OCI-M2 (cell line): ENCODE measurements at regions not wholly inside any gene's neighbourhood (a gene's known extent, or its start where the extent isn't known, plus 50 kb on each side); places are given as distances from the start of the nearest gene placed in this dataset.

Experiments used
- DNase-seq: peaks from one replicate; lab custom pipeline; 2025; ENCODE audit not compliant: unreplicated experiment; lab: John Stamatoyannopoulos, UW

DNA sequence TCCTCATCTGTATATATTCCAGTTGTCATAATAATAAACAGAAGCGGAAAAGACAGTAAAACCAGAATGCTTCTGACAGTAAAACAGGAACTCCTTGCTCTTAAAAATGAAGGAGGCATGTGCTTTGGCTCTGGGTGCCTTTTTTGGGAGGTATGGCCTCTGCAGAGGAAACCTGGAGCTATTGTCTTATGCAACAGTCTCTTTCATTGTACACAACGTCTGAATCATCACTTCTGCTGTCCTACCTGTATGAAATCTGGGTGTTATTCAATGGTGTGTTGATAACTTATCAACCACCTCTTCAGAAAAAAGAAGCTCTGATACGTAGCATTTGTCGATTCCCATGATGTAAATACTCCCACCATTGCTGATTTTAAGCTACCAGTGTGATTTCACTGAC is 64.8 kb downstream of the CDCA7 start:
- no peak for DNase-seq

DNA sequence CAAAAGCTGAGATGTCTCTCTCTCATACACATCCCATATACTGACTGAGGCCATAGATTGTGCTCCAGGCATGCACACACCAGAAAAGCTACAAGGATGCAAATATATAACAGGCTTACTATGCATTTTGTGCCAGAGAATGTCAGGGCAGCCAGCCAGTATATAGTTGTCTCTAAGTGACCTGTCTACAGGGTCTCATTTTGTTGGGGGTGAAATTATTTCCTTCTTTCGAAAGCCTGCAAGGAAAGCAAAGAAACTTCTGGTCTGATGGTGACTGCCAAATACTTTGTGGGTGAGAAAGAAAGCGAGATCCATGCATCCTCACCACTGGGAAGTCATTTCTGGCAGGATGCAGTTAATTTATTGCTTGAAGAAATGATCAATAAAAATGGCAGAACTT is 70.2 kb downstream of the CDCA7 start:
- no peak for DNase-seq

GRCh38 chr2:173427887-173428668 is 73.4 kb downstream of the CDCA7 start:
- DNase-seq: no peak

- no peak for DNase-seq
Observed at GRCh38 chr2:173431191-173431590, 76.5 kb downstream of the CDCA7 start.

- no peak for DNase-seq
Observed at GRCh38 chr2:173432049-173432754, 77.5 kb downstream of the CDCA7 start.

GRCh38 chr2:173434762-173435569 is 80.3 kb downstream of the CDCA7 start:
- no peak for DNase-seq

- DNase-seq: no peak
Observed at GRCh38 chr2:173435574-173435973, 80.9 kb downstream of the CDCA7 start.

- DNase-seq: no peak
Observed at GRCh38 chr2:173436088-173436487, 81.4 kb downstream of the CDCA7 start.

- no peak for DNase-seq
Observed at GRCh38 chr2:173441222-173441621, 86.5 kb downstream of the CDCA7 start.

GRCh38 chr2:173442542-173442941 is 87.9 kb downstream of the CDCA7 start:
- DNase-seq: no peak

DNA sequence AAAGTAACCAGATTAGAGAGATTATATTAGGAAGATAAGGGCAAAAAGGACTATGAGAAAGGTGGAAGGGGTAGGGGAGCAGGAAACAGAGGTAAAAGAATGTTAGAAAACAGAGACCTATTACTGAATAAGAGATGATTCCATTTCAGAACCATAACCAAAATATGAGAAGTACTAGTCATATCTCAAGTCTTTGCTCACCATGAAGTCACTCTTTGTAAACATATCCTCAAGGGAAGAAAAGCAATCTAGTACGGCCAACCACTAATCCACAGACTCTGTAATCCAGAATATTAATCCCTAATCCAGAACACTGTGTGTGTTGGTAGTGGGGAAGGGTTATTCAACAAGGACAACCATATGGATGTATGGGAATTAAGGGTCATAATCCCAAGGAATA is 92.0 kb downstream of the CDCA7 start:
- DNase-seq: no peak

GRCh38 chr2:173448938-173449471 is 94.3 kb downstream of the CDCA7 start:
- DNase-seq: peak; percentile 40

- DNase-seq: no peak
Observed at GRCh38 chr2:173451118-173451517, 96.4 kb downstream of the CDCA7 start.

GRCh38 chr2:173451941-173452340 is 97.3 kb downstream of the CDCA7 start:
- no peak for DNase-seq

DNA sequence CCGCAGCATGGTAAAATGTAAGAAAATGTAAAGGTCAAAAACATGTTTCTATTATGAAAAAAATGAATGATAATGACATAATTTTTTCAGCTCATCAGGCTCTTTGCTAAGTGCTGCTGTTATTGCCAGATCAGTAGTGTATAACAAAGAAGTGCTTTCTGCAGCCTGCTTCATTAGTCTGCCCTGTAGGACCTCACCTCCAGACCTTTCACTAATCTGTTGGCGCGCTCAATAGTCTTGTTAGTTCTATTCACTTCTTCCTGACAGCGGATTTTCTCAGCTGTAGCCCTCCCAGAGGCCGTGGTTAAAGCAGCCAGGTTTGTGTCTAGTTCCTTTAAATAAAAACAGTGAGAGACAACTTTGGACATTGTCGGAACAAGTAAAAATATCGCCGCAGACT is 97.7 kb downstream of the CDCA7 start:
- DNase-seq: no peak

DNA sequence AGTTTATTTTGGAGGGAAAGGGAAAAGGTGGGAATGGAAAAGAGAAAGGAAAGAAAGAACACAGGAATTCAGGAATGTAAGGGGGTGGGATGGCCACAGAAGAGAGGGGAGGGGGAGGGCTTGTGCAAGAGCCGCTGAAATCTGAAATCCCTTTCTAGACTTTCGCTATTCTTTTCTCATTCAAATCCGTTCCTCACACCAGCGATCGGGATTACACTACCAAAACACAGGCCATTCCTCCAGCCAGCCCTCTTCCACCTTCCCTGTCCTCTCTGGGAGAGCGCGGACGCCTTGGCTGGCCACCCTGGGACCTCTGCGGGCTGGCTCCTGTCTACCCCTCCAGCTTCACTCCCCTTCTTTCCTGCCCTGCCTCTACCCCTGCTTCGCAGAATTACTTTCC is 102.3 kb downstream of the CDCA7 start:
- DNase-seq: no peak

- no peak for DNase-seq
Observed at GRCh38 chr2:173457366-173457765, 102.7 kb downstream of the CDCA7 start.

DNA sequence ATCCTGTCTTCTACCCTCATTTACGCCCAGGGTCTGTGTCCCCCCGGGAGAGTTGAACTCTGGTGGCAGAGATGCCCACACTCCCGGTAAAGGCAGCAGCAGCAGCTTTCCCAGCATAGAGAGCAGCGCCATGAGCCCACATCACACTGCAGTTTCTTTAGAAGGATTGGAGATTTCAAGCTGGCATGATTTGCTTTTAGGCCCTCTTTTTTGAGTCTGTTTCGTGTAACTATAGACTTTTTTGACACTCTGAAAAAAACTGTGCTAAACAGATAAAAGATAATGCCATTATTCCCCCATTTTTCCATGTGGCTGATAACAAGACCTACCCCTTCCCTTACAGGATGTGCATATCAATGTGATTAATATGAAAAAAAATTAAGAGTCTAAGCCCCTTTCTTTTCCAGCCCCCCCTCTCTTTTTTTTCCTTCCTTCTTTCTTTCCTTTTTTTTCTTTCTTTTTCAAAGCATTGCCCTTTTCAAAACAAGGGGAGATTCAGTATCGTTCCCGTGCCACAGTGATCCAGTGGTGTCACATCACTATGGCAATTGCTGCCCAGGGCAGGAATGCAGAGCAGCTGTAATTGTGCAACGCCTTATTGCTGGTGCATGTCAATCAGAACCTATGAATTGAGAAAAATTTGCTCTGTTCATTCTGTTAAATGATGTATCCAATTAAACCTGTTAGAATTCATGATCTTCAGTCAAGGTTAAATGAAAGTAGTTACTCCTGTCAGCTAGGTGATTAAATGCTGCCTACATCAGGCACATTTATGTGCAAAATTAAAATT is 104.5 kb downstream of the CDCA7 start:
- no peak for DNase-seq

DNA sequence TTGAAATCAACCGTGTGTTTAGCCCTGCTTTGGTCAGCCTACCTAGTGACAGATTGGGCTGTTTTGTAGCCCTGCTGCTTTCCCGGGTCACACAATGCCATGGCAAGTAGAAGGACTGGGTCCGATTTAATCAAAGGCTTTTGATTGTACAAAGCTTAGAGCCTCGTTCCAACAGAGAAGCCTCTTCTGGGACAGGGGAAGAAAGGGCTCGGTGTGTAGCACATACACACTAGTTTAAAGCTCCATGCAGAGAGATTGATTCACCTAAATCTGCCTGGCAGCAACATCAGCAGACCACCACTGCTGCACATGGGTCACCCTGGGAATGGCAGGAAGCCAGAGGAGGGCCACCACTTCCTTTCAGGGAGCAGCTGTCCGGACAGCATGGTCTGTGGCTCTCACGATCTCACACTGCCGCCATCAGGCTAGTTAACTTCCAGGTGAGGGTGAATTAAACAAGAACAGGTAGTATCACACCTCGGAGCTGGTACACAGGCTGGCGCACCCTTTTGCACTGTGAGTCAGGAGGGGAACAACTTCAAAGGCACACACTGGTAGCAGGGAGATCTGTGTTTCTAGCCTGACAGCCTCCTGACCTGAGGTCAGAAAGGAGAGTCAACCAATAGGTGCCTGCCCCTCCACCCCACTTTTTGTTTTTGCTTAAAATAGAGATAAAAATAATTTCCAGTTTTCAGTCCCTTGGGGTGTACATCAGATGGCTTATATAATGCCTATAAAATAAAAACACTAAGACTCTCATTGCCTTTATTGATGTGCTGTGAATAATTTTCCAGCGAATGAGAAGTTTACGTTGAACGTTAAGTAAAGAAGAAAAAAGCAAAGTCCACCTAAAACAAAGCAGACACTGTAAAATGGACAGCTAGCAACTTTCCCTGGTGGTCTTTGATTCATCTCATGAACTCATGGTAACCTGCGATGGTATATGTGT is 108.5 kb downstream of the CDCA7 start:
- DNase-seq: no peak

DNA sequence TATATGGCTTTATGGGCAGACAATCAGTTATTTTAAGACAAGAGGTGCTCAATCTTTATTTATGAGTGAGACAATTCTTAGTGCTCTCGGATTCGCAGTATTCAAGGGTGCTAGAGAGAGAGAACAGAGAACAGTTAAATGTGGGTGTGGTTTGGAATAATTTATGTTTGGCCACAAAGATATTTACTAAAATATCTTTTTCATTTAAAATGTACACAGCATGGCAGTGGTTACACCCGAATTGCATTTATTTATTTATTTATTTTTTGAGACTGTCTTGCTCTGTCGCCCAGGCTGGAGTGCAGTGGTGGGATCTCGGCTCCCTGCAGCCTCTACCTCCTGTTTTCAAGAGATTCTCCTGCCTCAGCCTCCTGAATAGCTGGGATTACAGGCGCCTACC is 109.2 kb downstream of the CDCA7 start:
- no peak for DNase-seq
